ENCODE measurements at regions not wholly inside any gene's neighbourhood (a gene's known extent, or its start where the extent isn't known, plus 50 kb on each side); places are given as distances from the start of the nearest gene placed in this dataset.

- TF ChIP-seq, protein P1, sequence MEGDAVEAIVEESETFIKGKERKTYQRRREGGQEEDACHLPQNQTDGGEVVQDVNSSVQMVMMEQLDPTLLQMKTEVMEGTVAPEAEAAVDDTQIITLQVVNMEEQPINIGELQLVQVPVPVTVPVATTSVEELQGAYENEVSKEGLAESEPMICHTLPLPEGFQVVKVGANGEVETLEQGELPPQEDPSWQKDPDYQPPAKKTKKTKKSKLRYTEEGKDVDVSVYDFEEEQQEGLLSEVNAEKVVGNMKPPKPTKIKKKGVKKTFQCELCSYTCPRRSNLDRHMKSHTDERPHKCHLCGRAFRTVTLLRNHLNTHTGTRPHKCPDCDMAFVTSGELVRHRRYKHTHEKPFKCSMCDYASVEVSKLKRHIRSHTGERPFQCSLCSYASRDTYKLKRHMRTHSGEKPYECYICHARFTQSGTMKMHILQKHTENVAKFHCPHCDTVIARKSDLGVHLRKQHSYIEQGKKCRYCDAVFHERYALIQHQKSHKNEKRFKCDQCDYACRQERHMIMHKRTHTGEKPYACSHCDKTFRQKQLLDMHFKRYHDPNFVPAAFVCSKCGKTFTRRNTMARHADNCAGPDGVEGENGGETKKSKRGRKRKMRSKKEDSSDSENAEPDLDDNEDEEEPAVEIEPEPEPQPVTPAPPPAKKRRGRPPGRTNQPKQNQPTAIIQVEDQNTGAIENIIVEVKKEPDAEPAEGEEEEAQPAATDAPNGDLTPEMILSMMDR (conservative IDR thresholded peaks at IDR 0.05 in 1 of 2, IDR thresholded peaks at IDR 0.05 in 1 of 2; ENCODE audit: extremely low read depth in 1 of 2, insufficient read depth in 1 of 2, low read depth in 1 of 2, low read length in 2 of 2) = no peak
- TF ChIP-seq EZH2 (IDR thresholded peaks at IDR 0.05; ENCODE audit: borderline replicate concordance, low read length) = no peak
Measured at GRCh38 chr10:128747582-128748346, 621.5 kb upstream of the MKI67 start.

All from mammary epithelial cell (primary cell).